22Rv1 (cell line): ENCODE measurements at regions not wholly inside any gene's neighbourhood (a gene's known extent, or its start where the extent isn't known, plus 50 kb on each side); places are given as distances from the start of the nearest gene placed in this dataset.

Experiments used
- H3K27ac ChIP-seq: fragments of 450-650 bp; 2 replicates; pipeline ENCODE4 v1.5.1; 2017
- ZFX ChIP-seq: fragments of 450-650 bp; IDR thresholded peaks from 2 replicates; pipeline ENCODE4 v1.6.1; 2017; ENCODE audit warnings: antibody characterized with exemption, borderline replicate concordance
- TF ChIP-seq, protein P1 (sequence below): fragments of 450-650 bp; IDR thresholded peaks from 2 replicates; pipeline ENCODE4 v1.5.1; 2017; ENCODE audit warnings: mild to moderate bottlenecking

DNA sequence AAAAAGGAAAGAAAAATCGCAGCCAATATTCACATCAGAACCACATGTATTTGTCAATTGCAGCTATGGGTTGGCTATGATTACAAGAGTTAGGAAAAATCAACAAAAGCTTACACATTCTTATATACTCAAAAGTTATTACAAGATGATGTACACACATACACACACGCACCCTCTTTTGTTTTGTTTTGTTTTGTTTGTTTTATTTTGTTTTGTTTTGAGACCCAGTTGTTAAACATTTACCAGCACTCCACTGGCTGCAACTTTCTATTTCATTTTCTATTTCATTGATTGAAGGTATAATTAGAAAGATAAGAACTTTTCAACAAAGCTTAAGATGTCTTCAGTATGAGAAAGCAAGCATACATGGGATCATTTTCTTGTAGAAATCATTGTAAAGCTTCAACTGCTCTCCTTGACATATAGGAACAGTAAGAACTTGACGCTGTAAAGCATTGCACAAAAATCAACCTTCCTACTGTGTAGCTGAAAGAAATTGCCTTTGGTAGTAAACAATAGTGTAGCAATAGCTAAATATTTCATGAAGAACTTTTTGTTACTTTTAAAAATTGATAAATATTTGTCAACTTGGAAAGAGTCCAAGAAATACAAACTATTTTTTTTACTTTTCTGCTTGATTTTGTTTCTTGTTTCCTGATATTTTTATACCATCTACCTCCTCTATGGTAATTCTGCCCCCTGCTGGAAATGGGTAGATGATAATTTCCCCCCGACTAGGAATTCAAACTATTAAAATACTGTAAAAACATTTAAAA is 205.9 kb downstream of the MBL2 start:
- H3K27ac ChIP-seq: peak overlapping the region; percentile 75
- TF ChIP-seq ZFX: no peak
- TF ChIP-seq, protein P1, sequence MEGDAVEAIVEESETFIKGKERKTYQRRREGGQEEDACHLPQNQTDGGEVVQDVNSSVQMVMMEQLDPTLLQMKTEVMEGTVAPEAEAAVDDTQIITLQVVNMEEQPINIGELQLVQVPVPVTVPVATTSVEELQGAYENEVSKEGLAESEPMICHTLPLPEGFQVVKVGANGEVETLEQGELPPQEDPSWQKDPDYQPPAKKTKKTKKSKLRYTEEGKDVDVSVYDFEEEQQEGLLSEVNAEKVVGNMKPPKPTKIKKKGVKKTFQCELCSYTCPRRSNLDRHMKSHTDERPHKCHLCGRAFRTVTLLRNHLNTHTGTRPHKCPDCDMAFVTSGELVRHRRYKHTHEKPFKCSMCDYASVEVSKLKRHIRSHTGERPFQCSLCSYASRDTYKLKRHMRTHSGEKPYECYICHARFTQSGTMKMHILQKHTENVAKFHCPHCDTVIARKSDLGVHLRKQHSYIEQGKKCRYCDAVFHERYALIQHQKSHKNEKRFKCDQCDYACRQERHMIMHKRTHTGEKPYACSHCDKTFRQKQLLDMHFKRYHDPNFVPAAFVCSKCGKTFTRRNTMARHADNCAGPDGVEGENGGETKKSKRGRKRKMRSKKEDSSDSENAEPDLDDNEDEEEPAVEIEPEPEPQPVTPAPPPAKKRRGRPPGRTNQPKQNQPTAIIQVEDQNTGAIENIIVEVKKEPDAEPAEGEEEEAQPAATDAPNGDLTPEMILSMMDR: peak; percentile 81

DNA sequence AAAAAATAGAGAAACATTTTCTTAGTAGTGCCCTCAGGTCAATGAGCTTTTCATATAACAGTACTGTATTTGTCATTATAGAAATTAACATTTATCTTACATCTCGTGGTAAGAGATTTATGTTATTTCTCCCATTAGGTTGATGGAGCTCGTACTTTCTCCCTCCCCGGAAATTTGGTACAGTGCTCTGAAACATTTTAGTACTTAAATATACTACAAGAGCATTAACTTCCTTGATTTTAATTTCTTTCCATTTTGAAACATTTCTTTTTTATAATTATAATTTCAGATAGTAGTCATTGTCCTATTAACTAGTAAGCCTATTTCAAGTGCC is 205.4 kb downstream of the MBL2 start:
- H3K27ac ChIP-seq: peak overlapping the region; percentile 75
- TF ChIP-seq, protein P1: peak; percentile 42
- TF ChIP-seq ZFX: no peak

DNA sequence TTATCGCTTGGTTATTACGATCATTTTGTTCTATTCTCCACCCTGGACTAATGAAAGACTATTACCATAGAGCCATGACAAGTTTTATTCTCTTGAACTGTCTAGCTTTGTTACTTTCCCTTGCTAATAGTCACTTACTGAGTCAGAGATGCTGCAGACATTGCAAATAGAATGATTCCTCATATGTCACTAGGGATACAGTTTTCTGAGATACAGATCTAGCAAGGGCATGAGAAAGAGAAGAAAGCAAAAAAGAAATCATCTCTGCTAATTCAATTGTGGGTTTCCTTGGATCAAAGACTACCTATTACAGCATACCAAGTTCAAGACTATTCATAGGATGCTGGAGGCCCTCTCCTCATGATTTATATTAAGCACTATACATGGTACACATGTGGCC is 204.3 kb downstream of the MBL2 start:
- TF ChIP-seq, protein P1: no peak
- TF ChIP-seq ZFX: no peak
- H3K27ac ChIP-seq: no peak overlapping the region

DNA sequence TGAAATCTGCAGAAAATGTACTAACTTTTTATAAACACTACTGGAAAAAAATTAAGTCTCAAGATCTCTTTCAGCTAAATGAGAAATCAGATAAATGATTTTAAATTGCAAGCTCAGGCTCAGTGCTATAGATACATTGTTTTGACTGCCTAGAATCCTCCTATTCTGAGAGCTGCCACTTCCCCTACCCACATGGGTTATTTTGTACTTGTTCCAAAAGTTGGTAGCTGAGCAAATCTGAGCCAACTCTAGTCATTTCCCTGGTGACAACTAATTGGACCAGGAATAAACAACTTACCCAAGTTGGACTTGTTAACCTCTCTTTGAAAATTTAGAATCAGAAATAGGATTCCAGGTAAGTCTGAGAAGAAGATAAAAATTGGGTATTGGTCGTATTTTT is 202.1 kb downstream of the MBL2 start:
- TF ChIP-seq, protein P1: no peak
- no peak for TF ChIP-seq ZFX
- no peak overlapping the region for H3K27ac ChIP-seq

DNA sequence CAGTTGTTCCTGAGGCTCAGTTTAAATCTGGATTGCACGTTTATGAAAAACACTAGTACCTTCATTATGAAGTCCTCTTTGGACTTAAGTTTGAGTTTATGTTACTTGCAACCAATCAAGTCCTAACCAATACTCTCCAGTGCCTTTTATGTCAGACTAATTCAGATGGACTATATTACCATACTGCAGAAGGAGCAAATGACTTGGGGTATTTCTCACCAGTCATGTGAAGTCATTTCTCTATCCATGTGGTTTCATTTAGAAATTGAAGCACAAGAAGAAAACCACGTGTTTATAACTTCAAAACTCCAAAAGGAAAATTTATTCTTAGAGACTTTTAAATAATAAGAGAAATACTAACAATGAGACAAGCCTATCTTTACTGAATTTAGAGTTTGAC is 201.6 kb downstream of the MBL2 start:
- no peak for TF ChIP-seq ZFX
- TF ChIP-seq, protein P1: no peak
- H3K27ac ChIP-seq: no peak overlapping the region

DNA sequence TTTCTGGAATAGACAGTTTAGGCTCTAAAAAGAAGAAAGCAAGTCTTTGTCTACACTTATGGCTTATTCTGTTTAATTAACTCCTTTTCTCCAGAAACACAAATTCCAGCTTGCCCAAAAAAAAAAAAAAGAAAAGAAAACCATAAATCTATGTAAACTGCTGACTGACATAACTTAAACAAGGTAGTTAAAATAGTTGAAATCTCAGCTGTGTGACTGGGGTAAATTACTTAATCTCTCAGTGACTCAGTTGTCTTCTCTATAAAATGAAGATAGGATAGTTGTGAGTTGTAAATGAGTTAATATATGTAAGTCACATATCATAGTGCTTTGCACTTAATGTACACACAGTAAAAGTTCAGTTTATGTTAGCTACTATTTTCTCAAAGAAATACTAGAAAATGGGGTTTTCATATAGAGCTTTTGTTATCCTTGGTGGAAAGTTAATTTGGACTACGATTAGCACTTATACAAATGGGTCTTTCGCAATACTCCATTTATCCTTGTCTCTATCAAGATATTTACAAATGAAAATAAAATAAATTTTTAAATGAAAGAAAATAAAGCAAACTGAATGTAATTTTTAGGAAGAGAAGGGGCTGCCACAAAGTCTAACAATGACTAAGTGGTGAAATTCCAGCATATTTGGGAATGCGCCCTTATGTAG is 200.9 kb downstream of the MBL2 start:
- TF ChIP-seq ZFX: no peak
- TF ChIP-seq, protein P1: no peak
- H3K27ac ChIP-seq: no peak overlapping the region

DNA sequence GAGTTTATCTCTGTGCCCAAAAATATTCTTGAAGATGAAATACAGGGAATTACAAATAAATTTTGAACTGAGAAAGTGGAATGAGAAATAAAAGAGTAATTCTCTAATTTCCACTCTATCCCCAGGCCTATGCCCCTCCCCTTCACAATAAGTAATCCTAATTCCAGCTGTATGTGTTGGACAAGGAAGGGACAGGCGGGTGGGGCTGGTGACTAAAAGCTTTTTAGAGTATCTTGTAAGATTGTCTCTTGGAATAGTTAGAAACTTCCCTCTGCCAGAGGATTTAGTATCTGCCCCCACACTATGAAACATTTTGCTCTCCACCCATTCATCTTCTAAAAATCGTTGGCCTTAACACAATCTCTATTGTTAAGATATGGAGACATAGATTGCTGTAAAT is 199.2 kb downstream of the MBL2 start:
- H3K27ac ChIP-seq: no peak overlapping the region
- TF ChIP-seq ZFX: no peak
- TF ChIP-seq, protein P1: no peak
